Endothelial cell of hepatic sinusoid (primary cell): ENCODE measurements at regions not wholly inside any gene's neighbourhood (a gene's known extent, or its start where the extent isn't known, plus 50 kb on each side); places are given as distances from the start of the nearest gene placed in this dataset.

Source experiments
- in situ Hi-C: cut with HindIII; loops from 2 replicates; pipeline ENCODE4 v1.10.0; 2017; ENCODE audit warnings: low sequenced_read_pairs

DNA sequence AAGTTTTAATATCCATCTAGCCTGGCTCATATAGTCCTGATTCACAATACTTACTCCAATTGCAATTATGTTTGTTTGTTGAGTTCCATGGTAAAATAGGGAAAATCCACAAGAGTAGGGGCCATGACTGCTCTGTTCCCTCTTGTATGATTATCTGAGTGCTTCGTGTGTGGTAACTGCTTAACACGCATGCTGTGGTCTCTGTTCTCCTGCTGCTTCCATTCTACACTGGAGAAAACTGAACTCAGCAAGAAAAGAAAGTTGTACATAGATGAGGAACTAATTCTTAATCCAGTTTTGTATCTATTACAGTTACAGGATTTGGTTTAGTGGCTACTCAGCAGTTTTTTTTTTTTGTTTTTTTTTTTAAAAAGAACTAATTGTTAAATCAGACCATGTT is 223.0 kb upstream of the SATB1 start:
- in situ Hi-C loops, result no loop called here

- in situ Hi-C loops, result no loop called here
Measured at GRCh38 chr3:18645619-18646018, 220.5 kb upstream of the SATB1 start.

- in situ Hi-C loops, result no loop called here
Measured at GRCh38 chr3:18643281-18643680, 218.1 kb upstream of the SATB1 start.

- in situ Hi-C loops, result no loop called here
Measured at GRCh38 chr3:18641916-18642315, 216.8 kb upstream of the SATB1 start.

DNA sequence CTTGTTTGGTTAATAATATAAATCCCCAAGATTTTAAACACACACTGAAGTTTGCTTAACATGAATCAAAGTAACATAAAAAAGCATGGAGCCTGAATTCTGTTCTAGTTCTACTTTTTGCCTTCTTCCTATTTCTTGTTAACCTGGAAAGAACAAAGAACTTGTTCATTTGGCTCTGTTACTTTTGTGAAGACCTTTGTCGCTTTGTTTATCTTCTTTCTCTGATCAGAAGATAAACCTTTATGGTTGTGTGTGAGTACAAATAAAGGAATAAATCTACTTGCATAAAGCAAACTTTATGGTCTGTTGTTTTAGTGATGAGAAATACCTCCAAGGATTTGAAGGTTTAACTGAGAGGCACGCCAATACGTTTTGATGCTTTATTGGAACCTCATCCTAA is 210.1 kb upstream of the SATB1 start:
- in situ Hi-C loops, result no loop called here

GRCh38 chr3:18634461-18634860 is 209.3 kb upstream of the SATB1 start:
- in situ Hi-C loops, result no loop called here

- in situ Hi-C loops, result no loop called here
Measured at GRCh38 chr3:18633002-18633401, 207.9 kb upstream of the SATB1 start.

- in situ Hi-C loops, result no loop called here
Measured at GRCh38 chr3:18630295-18630694, 205.2 kb upstream of the SATB1 start.

- in situ Hi-C loops, result no loop called here
Measured at GRCh38 chr3:18625085-18625484, 199.9 kb upstream of the SATB1 start.

DNA sequence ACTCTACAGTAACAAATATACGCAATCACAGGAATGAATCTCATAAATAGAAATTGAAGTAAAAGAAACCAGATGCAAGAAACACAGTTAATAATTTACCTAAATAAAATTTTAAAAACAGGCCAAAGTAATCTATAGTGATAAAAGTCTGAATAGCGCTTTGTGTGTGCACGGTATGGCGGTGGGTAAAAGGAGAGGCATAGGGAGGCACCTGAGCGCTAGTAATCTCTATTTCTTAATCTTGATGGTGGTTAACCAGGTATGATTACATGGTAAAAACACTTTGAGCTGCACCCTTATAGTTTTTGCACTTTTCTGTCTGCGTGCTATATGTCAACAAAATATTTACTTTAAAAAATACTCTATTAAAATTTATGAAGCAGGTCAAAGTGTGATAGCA is 198.1 kb upstream of the SATB1 start:
- in situ Hi-C loops, result no loop called here

GRCh38 chr3:18618723-18619122 is 193.6 kb upstream of the SATB1 start:
- in situ Hi-C loops, result no loop called here

- in situ Hi-C loops, result no loop called here
Measured at GRCh38 chr3:18611991-18612390, 186.9 kb upstream of the SATB1 start.

- in situ Hi-C loops, result no loop called here
Measured at GRCh38 chr3:18609187-18609586, 184.0 kb upstream of the SATB1 start.

DNA sequence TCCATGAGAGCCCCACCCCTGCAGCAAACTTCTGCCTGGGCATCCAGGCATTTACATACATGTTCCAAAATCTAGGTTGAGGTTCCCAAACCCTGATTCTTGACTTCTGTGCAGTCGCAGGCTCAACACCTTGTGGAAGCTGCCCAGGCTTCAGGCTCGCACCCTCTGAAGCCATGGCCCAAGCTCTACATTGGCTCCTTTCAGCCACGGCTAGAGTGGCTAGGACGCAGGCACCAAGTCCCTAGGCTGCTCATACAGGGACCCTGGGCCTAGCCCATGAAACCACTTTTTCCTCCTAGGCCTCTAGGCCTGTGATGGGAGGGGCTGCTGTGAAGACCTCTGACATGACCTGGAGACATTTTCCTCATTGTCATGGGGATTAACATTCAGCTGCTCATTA is 172.8 kb upstream of the SATB1 start:
- in situ Hi-C loops, result no loop called here

GRCh38 chr3:18593231-18593630 is 168.1 kb upstream of the SATB1 start:
- in situ Hi-C loops, result no loop called here

- in situ Hi-C loops, result no loop called here
Measured at GRCh38 chr3:18591120-18591519, 166.0 kb upstream of the SATB1 start.

DNA sequence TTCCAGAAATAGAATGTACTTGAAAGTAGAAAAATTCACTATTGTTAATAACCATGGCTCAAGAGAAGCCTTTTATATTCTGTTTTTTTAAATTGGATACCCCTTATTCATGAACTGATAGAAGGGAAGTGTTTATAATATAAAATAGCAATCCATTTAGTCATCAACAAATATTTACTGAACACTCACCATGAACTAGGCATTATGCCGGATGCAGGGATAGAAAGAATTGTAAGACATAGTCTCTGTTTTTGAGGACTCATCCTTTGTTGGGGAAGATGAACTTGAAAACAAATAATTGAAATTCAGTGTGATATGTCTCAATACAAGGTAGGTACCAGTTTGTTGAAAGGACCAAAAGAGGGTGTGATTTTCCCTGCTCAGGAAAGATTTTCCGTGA is 160.9 kb upstream of the SATB1 start:
- in situ Hi-C loops, result no loop called here

- in situ Hi-C loops, result no loop called here
Measured at GRCh38 chr3:18585004-18585968, 160.1 kb upstream of the SATB1 start.

DNA sequence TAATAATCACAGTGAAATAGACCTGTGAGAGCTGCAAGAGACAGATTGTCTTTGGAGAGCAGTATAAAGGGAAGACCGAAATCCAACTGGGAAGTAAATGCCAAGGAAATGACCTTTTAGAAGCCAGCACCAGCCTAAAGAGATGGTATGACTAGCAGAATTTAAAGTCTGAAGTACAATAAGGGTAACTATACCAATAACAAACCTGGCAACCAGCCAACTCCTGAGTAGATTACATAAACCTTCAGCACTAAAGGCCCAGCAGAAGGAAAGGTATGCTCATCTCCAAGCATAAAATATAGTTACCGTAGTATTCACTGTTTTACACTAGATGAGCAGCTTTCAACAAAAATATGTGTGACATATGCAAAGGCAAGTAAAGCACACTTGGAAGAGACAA is 155.1 kb upstream of the SATB1 start:
- in situ Hi-C loops, result no loop called here

- in situ Hi-C loops, result no loop called here
Measured at GRCh38 chr3:18579661-18580060, 154.5 kb upstream of the SATB1 start.

- in situ Hi-C loops, result no loop called here
Measured at GRCh38 chr3:18575573-18575972, 150.4 kb upstream of the SATB1 start.

DNA sequence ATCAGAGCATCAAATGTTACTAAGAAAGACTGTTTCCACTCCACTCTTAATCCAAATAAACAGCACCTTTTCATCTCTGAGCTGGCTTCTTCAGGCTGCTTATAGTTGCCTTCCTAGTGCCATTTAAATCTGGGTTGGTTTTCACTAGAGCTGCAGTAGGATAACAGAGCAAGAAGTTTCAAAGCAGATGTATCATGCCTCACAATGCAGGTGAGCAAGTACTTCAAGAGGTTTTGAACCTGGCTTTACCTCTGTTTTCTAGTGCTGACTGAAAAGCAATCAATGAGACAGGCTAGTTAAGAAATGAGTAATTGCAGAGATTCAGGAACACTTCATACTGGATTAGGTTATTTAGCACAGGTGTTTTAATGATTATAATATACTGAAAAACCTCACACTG is 147.7 kb upstream of the SATB1 start:
- in situ Hi-C loops, result no loop called here

GRCh38 chr3:18567293-18567692 is 142.2 kb upstream of the SATB1 start:
- in situ Hi-C loops, result no loop called here
